AG10803 (cell line): ENCODE measurements at regions not wholly inside any gene's neighbourhood (a gene's known extent, or its start where the extent isn't known, plus 50 kb on each side); places are given as distances from the start of the nearest gene placed in this dataset.

Source experiments
- DNase-seq: peaks from one replicate; pipeline ENCODE4 v3.0.0; 2010; ENCODE audit warnings: low read depth
- H3K4me3 ChIP-seq: 2 replicates; pipeline ENCODE4 v1.5.1; 2011; ENCODE audit warnings: mild to moderate bottlenecking, low read length, control low read depth
- CTCF ChIP-seq: conservative IDR thresholded peaks from 2 replicates; pipeline ENCODE4 v1.5.1; 2011; ENCODE audit warnings: mild to moderate bottlenecking, low read length, control low read depth, inconsistent platforms

GRCh38 chr6:105814745-105815536 is 271.2 kb upstream of the PRDM1 start:
- no peak overlapping the region for H3K4me3 ChIP-seq
- no peak for DNase-seq
- no peak for TF ChIP-seq CTCF

GRCh38 chr6:105810922-105811482 is 275.1 kb upstream of the PRDM1 start:
- TF ChIP-seq CTCF = no peak
- no peak for DNase-seq
- no peak overlapping the region for H3K4me3 ChIP-seq

- DNase-seq = peak; percentile 84
- TF ChIP-seq CTCF = no peak
- no peak overlapping the region for H3K4me3 ChIP-seq
Measured at GRCh38 chr6:105810105-105810921, 275.8 kb upstream of the PRDM1 start.

DNA sequence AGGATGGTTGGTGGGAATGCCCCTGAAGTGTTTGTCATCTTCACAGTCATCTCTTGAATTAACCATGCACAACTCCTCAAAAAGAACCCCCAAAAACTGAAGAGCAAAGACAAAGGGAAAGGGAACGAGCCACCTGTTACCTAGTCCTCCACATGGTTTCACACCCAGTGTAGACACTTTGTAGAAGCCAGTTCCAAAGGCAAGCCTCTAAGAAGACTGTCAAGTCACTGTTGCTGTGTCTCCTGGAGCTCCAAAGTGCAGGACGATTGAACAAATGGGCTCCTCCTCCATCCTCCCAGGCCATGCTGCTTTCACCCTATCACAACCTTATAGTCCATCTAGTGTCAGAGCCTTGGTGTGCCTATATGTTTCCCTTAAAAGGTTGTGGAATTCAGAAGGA is 277.6 kb upstream of the PRDM1 start:
- no peak for DNase-seq

GRCh38 chr6:105807905-105808304 is 278.2 kb upstream of the PRDM1 start:
- DNase-seq = no peak
- no peak for TF ChIP-seq CTCF
- no peak overlapping the region for H3K4me3 ChIP-seq

More for the DNA sequence above, 277.6 kb upstream of the PRDM1 start:
- H3K4me3 ChIP-seq = no peak overlapping the region
- no peak for TF ChIP-seq CTCF

DNA sequence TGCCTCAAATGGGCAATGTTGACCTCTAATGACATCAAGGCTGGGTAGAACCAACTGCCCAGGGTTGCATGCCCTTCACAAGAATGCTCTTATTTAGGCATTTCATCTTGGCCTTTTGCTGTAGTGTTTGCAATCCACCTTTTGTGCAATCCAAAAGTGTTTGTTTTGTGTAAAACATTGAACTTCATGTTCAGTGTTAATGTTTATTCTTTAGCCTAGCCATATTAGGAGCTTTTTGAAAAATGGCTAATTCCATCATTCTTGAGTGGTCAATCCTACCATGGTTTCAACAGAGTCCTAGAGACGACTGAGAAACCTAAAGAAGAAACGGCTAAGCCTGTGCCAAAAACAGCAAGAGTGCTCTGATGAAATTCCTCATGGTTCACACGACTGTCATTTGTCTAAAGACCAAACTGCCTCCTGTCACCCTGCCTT is 279.6 kb upstream of the PRDM1 start:
- DNase-seq = no peak
- H3K4me3 ChIP-seq = no peak overlapping the region
- no peak for TF ChIP-seq CTCF
